GM13977 (cell line): ENCODE measurements at regions not wholly inside any gene's neighbourhood (a gene's known extent, or its start where the extent isn't known, plus 50 kb on each side); places are given as distances from the start of the nearest gene placed in this dataset.
"Not testable (repeated sequence)": the region's sequence is repeated elsewhere in the genome, so short reads cannot be mapped to it uniquely, and the experiment has no call there.

Experiments used
- DNase-seq: peaks from one replicate; pipeline ENCODE4 v3.0.0; 2012; ENCODE audit warnings: low spot score
- CTCF ChIP-seq: IDR thresholded peaks from 2 replicates; pipeline ENCODE4 v1.5.1; 2012; ENCODE audit warnings: mild to moderate bottlenecking, control low read depth; ENCODE audit not compliant: insufficient read depth; ENCODE audit errors: extremely low read depth, missing control alignments
- in situ Hi-C: fragments of 300-500 bp; cut with MboI; formaldehyde crosslinking; loops from one replicate; pipeline ENCODE4 v1.12.0; 2022; ENCODE audit warnings: low sequenced_read_pairs, low pct_unique_long_range_greater_than_20kb, mixed read lengths, inconsistent platforms; ENCODE audit not compliant: unreplicated experiment

- DNase-seq, in situ Hi-C loops: not testable (repeated sequence)
Observed at GRCh38 chr3:185306286-185306685, 52.4 kb upstream of the EHHADH start.

GRCh38 chr3:185306847-185307246 is 53.0 kb upstream of the EHHADH start:
- in situ Hi-C loops, result no loop called here
- no peak for TF ChIP-seq CTCF
- DNase-seq, result no peak

GRCh38 chr3:185308126-185308754 is 54.4 kb upstream of the EHHADH start:
- peak; percentile 84 for TF ChIP-seq CTCF
- peak; percentile 48 for DNase-seq
- in situ Hi-C loops, result no loop called here

- no peak for DNase-seq
- TF ChIP-seq CTCF, result no peak
- in situ Hi-C loops, result no loop called here
Observed at GRCh38 chr3:185309302-185309701, 53.6 kb upstream of the MAP3K13 start.

GRCh38 chr3:185309795-185310194 is 53.1 kb upstream of the MAP3K13 start:
- no peak for DNase-seq
- no peak for TF ChIP-seq CTCF
- in situ Hi-C loops, result no loop called here

- in situ Hi-C loops, result no loop called here
- DNase-seq, result no peak
- no peak for TF ChIP-seq CTCF
Observed at GRCh38 chr3:185311991-185312390, 50.9 kb upstream of the MAP3K13 start.
